ENCODE measurements at regions not wholly inside any gene's neighbourhood (a gene's known extent, or its start where the extent isn't known, plus 50 kb on each side); places are given as distances from the start of the nearest gene placed in this dataset.

DNA sequence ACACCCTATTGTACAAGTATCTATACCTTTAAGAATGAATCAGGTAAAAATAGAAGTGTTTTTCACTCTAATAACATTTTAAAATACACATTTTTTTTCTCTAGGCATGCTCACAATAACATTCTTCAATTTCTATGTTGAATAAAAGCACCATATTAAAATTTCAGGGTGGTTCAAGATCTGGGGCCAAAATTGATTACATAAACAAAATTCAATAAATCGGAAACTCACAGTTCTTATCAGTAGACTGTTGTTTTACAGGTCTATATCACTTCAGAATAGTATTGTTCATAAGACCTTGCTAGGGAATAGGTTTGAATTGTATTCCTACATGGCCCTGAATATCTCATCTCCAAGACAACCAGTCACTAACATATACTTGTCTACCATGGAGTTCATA is 634.0 kb downstream of the SPOCK3 start (continued):
- TF ChIP-seq PHF8 (conservative IDR thresholded peaks at IDR 0.05; ENCODE audit: low read depth, low read length) (no peak), POU5F1 (IDR thresholded peaks at IDR 0.05; ENCODE audit: low read depth, low read length) (no peak), TAF1 (IDR thresholded peaks at IDR 0.05; ENCODE audit: low read depth, low read length) (no peak), RXRA (IDR thresholded peaks at IDR 0.05; ENCODE audit: insufficient read depth, low read depth, low read length) (no peak), POLR2AphosphoS5 (IDR thresholded peaks at IDR 0.05; ENCODE audit: low read depth, low read length) (no peak)
- TF ChIP-seq, protein P1, sequence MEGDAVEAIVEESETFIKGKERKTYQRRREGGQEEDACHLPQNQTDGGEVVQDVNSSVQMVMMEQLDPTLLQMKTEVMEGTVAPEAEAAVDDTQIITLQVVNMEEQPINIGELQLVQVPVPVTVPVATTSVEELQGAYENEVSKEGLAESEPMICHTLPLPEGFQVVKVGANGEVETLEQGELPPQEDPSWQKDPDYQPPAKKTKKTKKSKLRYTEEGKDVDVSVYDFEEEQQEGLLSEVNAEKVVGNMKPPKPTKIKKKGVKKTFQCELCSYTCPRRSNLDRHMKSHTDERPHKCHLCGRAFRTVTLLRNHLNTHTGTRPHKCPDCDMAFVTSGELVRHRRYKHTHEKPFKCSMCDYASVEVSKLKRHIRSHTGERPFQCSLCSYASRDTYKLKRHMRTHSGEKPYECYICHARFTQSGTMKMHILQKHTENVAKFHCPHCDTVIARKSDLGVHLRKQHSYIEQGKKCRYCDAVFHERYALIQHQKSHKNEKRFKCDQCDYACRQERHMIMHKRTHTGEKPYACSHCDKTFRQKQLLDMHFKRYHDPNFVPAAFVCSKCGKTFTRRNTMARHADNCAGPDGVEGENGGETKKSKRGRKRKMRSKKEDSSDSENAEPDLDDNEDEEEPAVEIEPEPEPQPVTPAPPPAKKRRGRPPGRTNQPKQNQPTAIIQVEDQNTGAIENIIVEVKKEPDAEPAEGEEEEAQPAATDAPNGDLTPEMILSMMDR (IDR thresholded peaks at IDR 0.05; ENCODE audit: control extremely low read depth in 1 of 3, insufficient read depth in 1 of 3, low read depth in 1 of 3, low read length in 3 of 3) = no peak
